H1 (cell line): ENCODE measurements at regions not wholly inside any gene's neighbourhood (a gene's known extent, or its start where the extent isn't known, plus 50 kb on each side); places are given as distances from the start of the nearest gene placed in this dataset.

ENCODE experiments used
- GTF2F1 ChIP-seq: IDR thresholded peaks from 2 replicates; pipeline ENCODE4 v1.6.1; 2012; ENCODE audit warnings: low read depth, low read length, improper control_type of control experiment, borderline replicate concordance
- POLR2AphosphoS5 ChIP-seq: IDR thresholded peaks from 2 replicates; pipeline ENCODE4 v1.6.1; 2011; ENCODE audit warnings: low read depth, low read length
- RFX5 ChIP-seq: IDR thresholded peaks from 2 replicates; pipeline ENCODE4 v1.6.1; 2011; ENCODE audit warnings: low read depth, low read length, improper control_type of control experiment, borderline replicate concordance
- TAF1 ChIP-seq: IDR thresholded peaks from 2 replicates; pipeline ENCODE4 v1.6.1; 2011; ENCODE audit warnings: mild to moderate bottlenecking, low read depth, low read length
- TF ChIP-seq, protein P1 (sequence below): IDR thresholded peaks from 2 replicates; pipeline ENCODE4 v1.6.1; 2012; ENCODE audit warnings: inconsistent platforms
- TF ChIP-seq, protein P2 (sequence below), 3 experiments: IDR thresholded peaks; 1 replicate in 2 of 3; 2 replicates in 1 of 3; pipeline versions ENCODE4 v1.5.1 to v1.6.1; 2011; ENCODE audit warnings: low read length in 3 of 3, mild to moderate bottlenecking in 3 of 3, inconsistent platforms in 2 of 3, low read depth in 1 of 3, moderate library complexity in 1 of 3; ENCODE audit not compliant: insufficient read depth in 1 of 3; ENCODE audit errors: control extremely low read depth in 1 of 3
- TF ChIP-seq, protein P3 (sequence below): IDR thresholded peaks from 2 replicates; pipeline ENCODE4 v1.6.1; 2011; ENCODE audit warnings: low read depth, mild to moderate bottlenecking, low read length; ENCODE audit not compliant: insufficient read depth

DNA sequence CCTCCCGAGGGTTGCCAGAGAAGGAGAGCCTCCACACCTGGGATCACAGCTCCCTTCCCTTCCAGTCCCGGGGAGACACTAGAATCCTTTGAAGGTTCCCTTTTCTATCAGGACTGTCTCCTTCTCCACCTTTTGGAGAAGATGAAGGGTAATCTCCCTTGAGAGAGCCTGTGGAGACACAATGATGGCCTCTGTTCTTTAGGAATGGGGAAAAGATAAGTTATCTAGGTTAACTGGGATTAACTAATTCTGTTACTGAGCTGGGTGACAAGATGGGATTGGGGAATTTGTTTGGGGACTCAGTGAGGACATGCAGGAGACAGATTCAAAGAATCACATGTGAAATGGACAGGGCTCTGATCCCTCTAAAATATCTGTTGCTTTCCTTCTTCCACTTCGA is 181.1 kb upstream of the BMPER start:
- TF ChIP-seq TAF1 (no peak), GTF2F1 (no peak), POLR2AphosphoS5 (no peak), RFX5 (no peak)
- TF ChIP-seq, protein P1, sequence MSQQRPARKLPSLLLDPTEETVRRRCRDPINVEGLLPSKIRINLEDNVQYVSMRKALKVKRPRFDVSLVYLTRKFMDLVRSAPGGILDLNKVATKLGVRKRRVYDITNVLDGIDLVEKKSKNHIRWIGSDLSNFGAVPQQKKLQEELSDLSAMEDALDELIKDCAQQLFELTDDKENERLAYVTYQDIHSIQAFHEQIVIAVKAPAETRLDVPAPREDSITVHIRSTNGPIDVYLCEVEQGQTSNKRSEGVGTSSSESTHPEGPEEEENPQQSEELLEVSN = no peak
- TF ChIP-seq, protein P2, sequence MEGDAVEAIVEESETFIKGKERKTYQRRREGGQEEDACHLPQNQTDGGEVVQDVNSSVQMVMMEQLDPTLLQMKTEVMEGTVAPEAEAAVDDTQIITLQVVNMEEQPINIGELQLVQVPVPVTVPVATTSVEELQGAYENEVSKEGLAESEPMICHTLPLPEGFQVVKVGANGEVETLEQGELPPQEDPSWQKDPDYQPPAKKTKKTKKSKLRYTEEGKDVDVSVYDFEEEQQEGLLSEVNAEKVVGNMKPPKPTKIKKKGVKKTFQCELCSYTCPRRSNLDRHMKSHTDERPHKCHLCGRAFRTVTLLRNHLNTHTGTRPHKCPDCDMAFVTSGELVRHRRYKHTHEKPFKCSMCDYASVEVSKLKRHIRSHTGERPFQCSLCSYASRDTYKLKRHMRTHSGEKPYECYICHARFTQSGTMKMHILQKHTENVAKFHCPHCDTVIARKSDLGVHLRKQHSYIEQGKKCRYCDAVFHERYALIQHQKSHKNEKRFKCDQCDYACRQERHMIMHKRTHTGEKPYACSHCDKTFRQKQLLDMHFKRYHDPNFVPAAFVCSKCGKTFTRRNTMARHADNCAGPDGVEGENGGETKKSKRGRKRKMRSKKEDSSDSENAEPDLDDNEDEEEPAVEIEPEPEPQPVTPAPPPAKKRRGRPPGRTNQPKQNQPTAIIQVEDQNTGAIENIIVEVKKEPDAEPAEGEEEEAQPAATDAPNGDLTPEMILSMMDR (IDR thresholded peaks at IDR 0.05; ENCODE audit: control extremely low read depth in 1 of 3, insufficient read depth in 1 of 3, low read depth in 1 of 3, low read length in 3 of 3) = no peak
- TF ChIP-seq, protein P3, sequence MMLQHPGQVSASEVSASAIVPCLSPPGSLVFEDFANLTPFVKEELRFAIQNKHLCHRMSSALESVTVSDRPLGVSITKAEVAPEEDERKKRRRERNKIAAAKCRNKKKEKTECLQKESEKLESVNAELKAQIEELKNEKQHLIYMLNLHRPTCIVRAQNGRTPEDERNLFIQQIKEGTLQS = no peak
